H1 (cell line): ENCODE measurements at regions not wholly inside any gene's neighbourhood (a gene's known extent, or its start where the extent isn't known, plus 50 kb on each side); places are given as distances from the start of the nearest gene placed in this dataset.

Source experiments
- CTCF ChIA-PET: fragments of 300-600 bp; sonication (Branson Sonifier 250); formaldehyde crosslinking; loops from one replicate; lab custom pipeline; 2021; ENCODE audit not compliant: partially characterized antibody; lab: Charles Lee
- POLR2A ChIA-PET: fragments of 300-600 bp; sonication (Branson Sonifier 250); formaldehyde crosslinking; loops from one replicate; lab custom pipeline; 2021; ENCODE audit warnings: inconsistent platforms; ENCODE audit not compliant: partially characterized antibody; lab: Charles Lee
- DNase-seq, 2 experiments: peaks; one replicate each; pipeline versions ENCODE4 v3.0.0 to v3.0.0-alpha.2; 2010 to 2022; ENCODE audit warnings: low spot score in 2 of 2, low read depth in 1 of 2, mixed read lengths in 1 of 2
- FAIRE-seq: peaks from 2 replicates; lab custom pipeline; 2011; peaks lifted over from hg19 to GRCh38; lab: Jason Lieb, UNC
- H2AFZ ChIP-seq: 2 replicates; pipeline ENCODE4 v1.8.1; 2012; ENCODE audit warnings: low read length, inconsistent platforms
- H2AK5ac ChIP-seq: 2 replicates; pipeline ENCODE4 v1.6.1; 2013; ENCODE audit warnings: low read depth, low read length
- H2BK120ac ChIP-seq: replicated peaks from 2 replicates; pipeline ENCODE3; 2013; ENCODE audit warnings: low read depth, low read length, inconsistent platforms
- H2BK12ac ChIP-seq: 2 replicates; pipeline ENCODE4 v1.6.1; 2013; ENCODE audit warnings: low read depth, low read length
- H2BK15ac ChIP-seq: 2 replicates; pipeline ENCODE4 v1.6.1; 2013; ENCODE audit warnings: low read length
- H2BK20ac ChIP-seq: 2 replicates; pipeline ENCODE4 v1.6.1; 2013; ENCODE audit warnings: low read length
- H2BK5ac ChIP-seq: 2 replicates; pipeline ENCODE4 v1.6.1; 2013; ENCODE audit warnings: low read depth, low read length
- H3K14ac ChIP-seq: 2 replicates; pipeline ENCODE4 v1.6.1; 2013; ENCODE audit warnings: inconsistent platforms; ENCODE audit not compliant: insufficient read length
- H3K18ac ChIP-seq: 2 replicates; pipeline ENCODE4 v1.6.1; 2013; ENCODE audit warnings: low read length; ENCODE audit errors: extremely low read depth
- H3K23ac ChIP-seq: 2 replicates; pipeline ENCODE4 v1.6.1; 2013; ENCODE audit warnings: inconsistent platforms; ENCODE audit not compliant: insufficient read length
- H3K23me2 ChIP-seq: 2 replicates; pipeline ENCODE4 v1.6.1; 2013; ENCODE audit warnings: low read depth, low read length
- H3K27ac ChIP-seq: 2 replicates; pipeline ENCODE4 v1.6.1; 2011; ENCODE audit warnings: low read depth, low read length, inconsistent platforms
- H3K27me3 ChIP-seq, 4 experiments: replicated peaks in 1 of 4; 1 replicate in 1 of 4; 2 replicates in 3 of 4; pipeline versions ENCODE4 v1.6.1 to v1.8.1; 2011 to 2013; ENCODE audit warnings: low read length in 3 of 4, mild to moderate bottlenecking in 3 of 4, inconsistent platforms in 2 of 4, mixed read lengths in 2 of 4, moderate library complexity in 1 of 4; ENCODE audit not compliant: control insufficient read depth in 3 of 4, insufficient read depth in 3 of 4; ENCODE audit errors: extremely low read depth in 1 of 4
- H3K36me3 ChIP-seq, 4 experiments: 2 replicates each; pipeline versions ENCODE4 v1.6.1 to v1.8.1; 2011 to 2013; ENCODE audit warnings: mild to moderate bottlenecking in 4 of 4, low read length in 3 of 4, moderate library complexity in 2 of 4, control low read depth in 1 of 4, inconsistent platforms in 1 of 4; ENCODE audit not compliant: insufficient read depth in 4 of 4, control insufficient read depth in 2 of 4
- H3K4ac ChIP-seq: replicated peaks from 2 replicates; pipeline ENCODE3; 2013; ENCODE audit warnings: low read length, low read depth, mixed read lengths, inconsistent platforms; ENCODE audit not compliant: insufficient read length
- H3K4me1 ChIP-seq, 4 experiments: replicated peaks in 1 of 4; 1 replicate in 1 of 4; 2 replicates in 3 of 4; pipeline versions ENCODE4 v1.6.1 to v1.8.1; 2011 to 2013; ENCODE audit warnings: low read length in 3 of 4, inconsistent platforms in 2 of 4, mixed read lengths in 1 of 4; ENCODE audit not compliant: insufficient read depth in 4 of 4, control insufficient read depth in 3 of 4
- H3K4me2 ChIP-seq, 2 experiments: 2 replicates each; pipeline versions ENCODE4 v1.6.1 to v1.8.1; 2011 to 2013; ENCODE audit warnings: low read depth in 2 of 2, low read length in 2 of 2, control low read depth in 1 of 2, inconsistent platforms in 1 of 2, mild to moderate bottlenecking in 1 of 2; ENCODE audit not compliant: insufficient read depth in 1 of 2
- H3K4me3 ChIP-seq, 4 experiments: fragments of 200-600, 300-600 bp in 1 of 4; sonication (generic), shearing (Covaris generic), sonication (Bioruptor Twin) in 1 of 4; 2 replicates each; pipeline versions ENCODE4 v1.5.1 to v1.8.1; 2011 to 2016; ENCODE audit warnings: low read length in 4 of 4, low read depth in 3 of 4, control low read depth in 2 of 4, inconsistent platforms in 2 of 4, mild to moderate bottlenecking in 2 of 4, mixed read lengths in 1 of 4, moderate library complexity in 1 of 4; ENCODE audit not compliant: insufficient read depth in 2 of 4; ENCODE audit errors: extremely low read depth in 1 of 4
- H3K56ac ChIP-seq: replicated peaks from 2 replicates; pipeline ENCODE3; 2013; ENCODE audit warnings: low read depth, mild to moderate bottlenecking, mixed read lengths, low read length, inconsistent platforms; ENCODE audit not compliant: insufficient read length
- H3K79me1 ChIP-seq: 2 replicates; pipeline ENCODE4 v1.6.1; 2013; ENCODE audit warnings: low read depth, low read length, control low read depth
- H3K79me2 ChIP-seq, 2 experiments: 2 replicates each; pipeline versions ENCODE4 v1.6.1 to v1.8.1; 2012 to 2013; ENCODE audit warnings: low read length in 2 of 2, mild to moderate bottlenecking in 2 of 2, inconsistent platforms in 1 of 2; ENCODE audit not compliant: insufficient read depth in 2 of 2, control insufficient read depth in 1 of 2
- H3K9ac ChIP-seq, 4 experiments: replicated peaks in 1 of 4; 1 replicate in 1 of 4; 2 replicates in 3 of 4; pipeline versions ENCODE4 v1.6.1 to v1.8.1; 2011 to 2013; ENCODE audit warnings: low read depth in 3 of 4, low read length in 3 of 4, control low read depth in 2 of 4, mild to moderate bottlenecking in 2 of 4, moderate library complexity in 2 of 4, inconsistent platforms in 1 of 4; ENCODE audit errors: extremely low read depth in 1 of 4
- H3K9me3 ChIP-seq, 2 experiments: 2 replicates each; pipeline versions ENCODE4 v1.6.1 to v1.8.1; 2012 to 2013; ENCODE audit warnings: mild to moderate bottlenecking in 2 of 2, moderate library complexity in 2 of 2, control low read depth in 1 of 2, inconsistent platforms in 1 of 2, low read depth in 1 of 2, low read length in 1 of 2, mixed read lengths in 1 of 2; ENCODE audit not compliant: insufficient read depth in 2 of 2
- H4K20me1 ChIP-seq, 2 experiments: replicated peaks in 1 of 2; 2 replicates each; pipeline versions ENCODE3 to v1.8.1; 2011 to 2013; ENCODE audit warnings: inconsistent platforms in 2 of 2, low read length in 2 of 2, mild to moderate bottlenecking in 1 of 2; ENCODE audit not compliant: insufficient read depth in 2 of 2, control insufficient read depth in 1 of 2
- H4K5ac ChIP-seq: 2 replicates; pipeline ENCODE4 v1.6.1; 2013; ENCODE audit warnings: low read length, low read depth, mixed read lengths, inconsistent platforms; ENCODE audit not compliant: insufficient read length
- H4K8ac ChIP-seq: 2 replicates; pipeline ENCODE4 v1.8.0; 2013; ENCODE audit warnings: mild to moderate bottlenecking, moderate library complexity, low read length, inconsistent platforms; ENCODE audit not compliant: insufficient read depth; ENCODE audit errors: extremely low read depth
- H4K91ac ChIP-seq: replicated peaks from 2 replicates; pipeline ENCODE3; 2013; ENCODE audit warnings: low read length, mixed read lengths, inconsistent platforms; ENCODE audit not compliant: insufficient read length
- BACH1 ChIP-seq: IDR thresholded peaks from 2 replicates; pipeline ENCODE4 v1.6.1; 2012; ENCODE audit warnings: low read length, improper control_type of control experiment
- BRCA1 ChIP-seq: IDR thresholded peaks from 2 replicates; pipeline ENCODE4 v1.6.1; 2012; ENCODE audit warnings: low read depth, low read length, improper control_type of control experiment
- CEBPB ChIP-seq: IDR thresholded peaks from 2 replicates; pipeline ENCODE4 v1.6.1; 2012; ENCODE audit warnings: low read depth, low read length
- CHD2 ChIP-seq: IDR thresholded peaks from 2 replicates; pipeline ENCODE4 v1.6.1; 2012; ENCODE audit warnings: low read length, improper control_type of control experiment
- EGR1 ChIP-seq: IDR thresholded peaks from 2 replicates; pipeline ENCODE4 v1.6.1; 2011; ENCODE audit warnings: low read depth, low read length, borderline replicate concordance
- FOSL1 ChIP-seq: IDR thresholded peaks from 2 replicates; pipeline ENCODE4 v1.6.1; 2011; ENCODE audit warnings: mild to moderate bottlenecking, low read depth, low read length, moderate library complexity; ENCODE audit not compliant: insufficient read depth
- HDAC2 ChIP-seq, 2 experiments: fragments of 300-600 bp in 1 of 2; sonication (generic) in 1 of 2; IDR thresholded peaks; 2 replicates each; pipeline ENCODE4 v1.6.1; 2011 to 2012; ENCODE audit warnings: low read depth in 2 of 2, low read length in 2 of 2, mild to moderate bottlenecking in 2 of 2, moderate library complexity in 2 of 2, borderline replicate concordance in 1 of 2, inconsistent platforms in 1 of 2
- HDAC6 ChIP-seq: IDR thresholded peaks from one replicate; pipeline ENCODE4 v1.7.1; 2012; ENCODE audit warnings: low read depth, mild to moderate bottlenecking, inconsistent platforms, low read length, moderate library complexity
- KDM1A ChIP-seq: fragments of 200-600, 300-600 bp; sonication (generic); IDR thresholded peaks from 2 replicates; pipeline ENCODE4 v1.7.1; 2016; ENCODE audit warnings: mild to moderate bottlenecking, low read length, borderline replicate concordance
- MAFK ChIP-seq: IDR thresholded peaks from 2 replicates; pipeline ENCODE4 v1.6.1; 2012; ENCODE audit warnings: low read depth, mild to moderate bottlenecking, improper control_type of control experiment, low read length
- POLR2A ChIP-seq, 2 experiments: IDR thresholded peaks; 1 replicate in 1 of 2; 2 replicates in 1 of 2; pipeline ENCODE4 v1.6.1; 2011; ENCODE audit warnings: low read depth in 2 of 2, low read length in 2 of 2, mild to moderate bottlenecking in 2 of 2; ENCODE audit errors: control extremely low read depth in 1 of 2
- RAD21 ChIP-seq, 2 experiments: IDR thresholded peaks in 1 of 2; conservative IDR thresholded peaks in 1 of 2; 2 replicates each; pipeline ENCODE4 v1.6.1; 2011; ENCODE audit warnings: low read depth in 2 of 2, low read length in 2 of 2, improper control_type of control experiment in 1 of 2, inconsistent platforms in 1 of 2, mild to moderate bottlenecking in 1 of 2, moderate library complexity in 1 of 2
- RFX5 ChIP-seq: IDR thresholded peaks from 2 replicates; pipeline ENCODE4 v1.6.1; 2011; ENCODE audit warnings: low read depth, low read length, improper control_type of control experiment, borderline replicate concordance
- SP4 ChIP-seq: IDR thresholded peaks from 2 replicates; pipeline ENCODE4 v1.6.1; 2012; ENCODE audit warnings: low read length, inconsistent platforms
- SRF ChIP-seq: IDR thresholded peaks from 2 replicates; pipeline ENCODE4 v1.6.1; 2011; ENCODE audit warnings: mild to moderate bottlenecking, low read depth, low read length, moderate library complexity
- SUZ12 ChIP-seq: fragments of 200-600 bp; sonication (generic); IDR thresholded peaks from 2 replicates; pipeline ENCODE4 v1.6.1; 2012; ENCODE audit warnings: mild to moderate bottlenecking, inconsistent platforms, low read length, moderate library complexity, mixed read lengths
- TEAD4 ChIP-seq: IDR thresholded peaks from 2 replicates; pipeline ENCODE4 v1.6.1; 2012; ENCODE audit warnings: low read depth, low read length, inconsistent platforms, mixed read lengths
- WGBS, 2 experiments: shearing (Covaris generic) in 1 of 2; methylation state at CpG; one replicate each; pipeline versions ENCODE4 v1.1.6 to v1.1.7; 2013 to 2015; ENCODE audit warnings: low lambda C conversion rate in 2 of 2, mixed read lengths in 2 of 2, inconsistent platforms in 1 of 2, low coverage in 1 of 2, missing lambda C conversion rate in 1 of 2; ENCODE audit not compliant: insufficient replicate concordance in 2 of 2, insufficient coverage in 1 of 2, insufficient read length in 1 of 2; ENCODE audit errors: extremely low coverage in 1 of 2, missing lambda C conversion rate in 1 of 2; 5-methylcytosine and 5-hydroxymethylcytosine counted together

DNA sequence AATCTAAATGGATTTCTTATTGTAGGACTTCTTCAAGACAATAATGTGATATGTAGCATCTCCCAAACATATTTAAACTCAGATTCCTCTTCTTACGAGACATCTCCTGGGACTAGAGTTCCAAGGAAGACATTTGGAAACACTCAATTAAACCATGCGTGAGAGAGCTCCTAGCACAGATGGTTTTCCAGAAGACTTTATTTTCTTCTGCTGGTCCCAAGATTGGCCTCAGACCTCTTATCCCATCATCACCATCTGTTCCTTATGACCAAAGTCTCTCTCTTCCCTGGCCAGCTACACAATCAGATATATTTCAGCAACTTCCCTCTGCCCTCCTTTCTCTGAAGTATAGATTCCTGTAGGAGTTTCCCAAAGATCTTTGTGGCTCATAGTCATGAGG is 93.2 kb upstream of the JARID2 start:
- Histone ChIP-seq H2BK120ac (no peak overlapping the region), H3K9ac (no peak overlapping the region), H3K56ac (no peak overlapping the region), H3K79me2 (no peaks in the 10 kb centered on the region), H3K9me3 (no peaks in the 10 kb centered on the region), H3K36me3 (no peaks in the 10 kb centered on the region; a peak in 1 of 8 replicates), H3K23ac (no peak overlapping the region), H3K23me2 (no peaks in the 10 kb centered on the region), H3K4me1 (no peaks in the 10 kb centered on the region; a peak in 2 of 7 replicates), H4K8ac (no peak overlapping the region), H3K27me3 (no peaks in the 10 kb centered on the region), H2AFZ (no peak overlapping the region), H2AK5ac (no peak overlapping the region), H3K14ac (no peak overlapping the region), H3K4me3 (no peak overlapping the region), H4K5ac (no peak overlapping the region), H3K18ac (no peak overlapping the region), H2BK15ac (no peak overlapping the region), H2BK5ac (no peak overlapping the region), H2BK20ac (no peak overlapping the region), H4K20me1 (no peaks in the 10 kb centered on the region), H4K91ac (no peak overlapping the region), H3K4ac (no peak overlapping the region), H2BK12ac (no peak overlapping the region), H3K27ac (no peak overlapping the region), H3K4me2 (no peak overlapping the region), H3K79me1 (no peaks in the 10 kb centered on the region)
- ChIA-PET CTCF (no interaction called here), POLR2A (no interaction called here)
- 100% methylated on average over 2 of the region's 2 CpGs; no CpG with 5 or more reads in 1 of the 2 experiments for WGBS, 2 experiments
- DNase-seq (no peak), FAIRE-seq (no peak)
- TF ChIP-seq EGR1 = no peak
- TF ChIP-seq FOSL1 = no peak
- TF ChIP-seq BACH1 = no peak
- no peak for TF ChIP-seq HDAC6
- no peak for TF ChIP-seq RFX5
- TF ChIP-seq CEBPB = no peak
- no peak for TF ChIP-seq KDM1A
- TF ChIP-seq SP4 = no peak
- no peak for TF ChIP-seq CHD2
- TF ChIP-seq TEAD4 = no peak
- TF ChIP-seq SUZ12 = no peak
- no peak for TF ChIP-seq HDAC2 (IDR thresholded peaks at IDR 0.05; ENCODE audit: borderline replicate concordance in 1 of 2, low read depth in 2 of 2, low read length in 2 of 2)
- TF ChIP-seq SRF = no peak
- no peak for TF ChIP-seq BRCA1
- no peak for TF ChIP-seq POLR2A (IDR thresholded peaks at IDR 0.05; ENCODE audit: control extremely low read depth in 1 of 2, low read depth in 2 of 2, low read length in 2 of 2)
- no peak for TF ChIP-seq RAD21 (IDR thresholded peaks at IDR 0.05 in 1 of 2, conservative IDR thresholded peaks at IDR 0.05 in 1 of 2; ENCODE audit: low read depth in 2 of 2, low read length in 2 of 2)
- TF ChIP-seq MAFK = no peak
